ENCODE measurements at regions not wholly inside any gene's neighbourhood (a gene's known extent, or its start where the extent isn't known, plus 50 kb on each side); places are given as distances from the start of the nearest gene placed in this dataset.

GRCh38 chr4:66073961-66074360 is 403.7 kb upstream of the EPHA5 start:
- DNase-seq = no peak
- intact Hi-C loops (cut with micrococcal nuclease) = no loop called here
- no peak for TF ChIP-seq CTCF (IDR thresholded peaks at IDR 0.05)
- Mint-ChIP-seq H3K4me3 (no peak overlapping the region), H3K27me3 (no peaks in the 10 kb centered on the region), H3K9me3 (peaks cover 13% of the 10 kb centered on the region), H3K4me1 (ENCODE audit: low read depth) (no peaks in the 10 kb centered on the region), H3K36me3 (ENCODE audit: low read depth) (no peaks in the 10 kb centered on the region), H3K27ac (no peak overlapping the region)
- POLR2A ChIA-PET = no interaction called here
- CTCF ChIA-PET = no interaction called here
- ATAC-seq = no peak

GRCh38 chr4:66071911-66072310 is 401.6 kb upstream of the EPHA5 start:
- ChIA-PET CTCF (no interaction called here), POLR2A (no interaction called here)
- Mint-ChIP-seq H3K9me3 (peaks cover 8% of the 10 kb centered on the region), H3K4me3 (no peak overlapping the region), H3K36me3 (ENCODE audit: low read depth) (no peaks in the 10 kb centered on the region), H3K27ac (no peak overlapping the region), H3K4me1 (ENCODE audit: low read depth) (no peaks in the 10 kb centered on the region), H3K27me3 (no peaks in the 10 kb centered on the region)
- intact Hi-C loops (cut with micrococcal nuclease) = no loop called here
- TF ChIP-seq CTCF (IDR thresholded peaks at IDR 0.05) = no peak
- DNase-seq (no peak), ATAC-seq (no peak)

- H3K4me3 Mint-ChIP-seq = no peak overlapping the region
- POLR2A ChIA-PET = no interaction called here
- H3K27ac Mint-ChIP-seq = no peak overlapping the region
- no peaks in the 10 kb centered on the region for H3K36me3 Mint-ChIP-seq (ENCODE audit: low read depth)
- peaks cover 9% of the 10 kb centered on the region for H3K9me3 Mint-ChIP-seq
- TF ChIP-seq CTCF (IDR thresholded peaks at IDR 0.05) = no peak
- H3K4me1 Mint-ChIP-seq (ENCODE audit: low read depth) = no peaks in the 10 kb centered on the region
- intact Hi-C loops (cut with micrococcal nuclease) = no loop called here
- ATAC-seq = no peak
- CTCF ChIA-PET = no interaction called here
- no peak for DNase-seq
- no peaks in the 10 kb centered on the region for H3K27me3 Mint-ChIP-seq
Measured at GRCh38 chr4:66062921-66063320, 392.6 kb upstream of the EPHA5 start.

- ChIA-PET CTCF (no interaction called here), POLR2A (no interaction called here)
- Mint-ChIP-seq H3K36me3 (ENCODE audit: low read depth) (no peaks in the 10 kb centered on the region), H3K9me3 (peaks cover 13% of the 10 kb centered on the region), H3K27ac (no peak overlapping the region), H3K27me3 (no peaks in the 10 kb centered on the region), H3K4me1 (ENCODE audit: low read depth) (no peaks in the 10 kb centered on the region), H3K4me3 (no peak overlapping the region)
- no peak for TF ChIP-seq CTCF (IDR thresholded peaks at IDR 0.05)
- intact Hi-C loops (cut with micrococcal nuclease) = no loop called here
- no peak for ATAC-seq
- no peak for DNase-seq
Measured at GRCh38 chr4:66062044-66062443, 391.8 kb upstream of the EPHA5 start.

GRCh38 chr4:66059556-66059955 is 389.3 kb upstream of the EPHA5 start:
- TF ChIP-seq CTCF (IDR thresholded peaks at IDR 0.05) = no peak
- Mint-ChIP-seq H3K27ac (no peak overlapping the region), H3K36me3 (ENCODE audit: low read depth) (no peaks in the 10 kb centered on the region), H3K4me3 (no peak overlapping the region), H3K27me3 (no peaks in the 10 kb centered on the region), H3K9me3 (peaks cover 13% of the 10 kb centered on the region), H3K4me1 (ENCODE audit: low read depth) (no peaks in the 10 kb centered on the region)
- intact Hi-C loops (cut with micrococcal nuclease) = no loop called here
- ChIA-PET POLR2A (interaction anchor here (0.6 kb wide), 1 partner anchor 423 kb away, joined by 3 read pairs; no protein-coding TSS in a partner anchor), CTCF (no interaction called here)
- no peak for DNase-seq
- ATAC-seq = no peak

Data from activated CD8-positive, alpha-beta T cell treated with anti-CD3 and anti-CD28 coated beads for 36 hours (primary cell).